ENCODE measurements at regions not wholly inside any gene's neighbourhood (a gene's known extent, or its start where the extent isn't known, plus 50 kb on each side); places are given as distances from the start of the nearest gene placed in this dataset.

- no peak for TF ChIP-seq POLR2A (IDR thresholded peaks at IDR 0.05)
- no peak for TF ChIP-seq POLR2AphosphoS5 (IDR thresholded peaks at IDR 0.05)
- TF ChIP-seq CTCF (IDR thresholded peaks at IDR 0.05) = peak in 4 of 5 experiments; percentile 38 to 57 (median 42)
Observed at GRCh38 chr14:104370256-104370870, 209.2 kb upstream of the C14orf180 start.
